PC-3 (cell line): ENCODE measurements at regions not wholly inside any gene's neighbourhood (a gene's known extent, or its start where the extent isn't known, plus 50 kb on each side); places are given as distances from the start of the nearest gene placed in this dataset.

Source experiments
- EZH2 ChIP-seq: fragments of 300-600 bp; sonication (generic); IDR thresholded peaks from one replicate; pipeline ENCODE4 v1.6.1; 2017; ENCODE audit warnings: antibody characterized with exemption, mild to moderate bottlenecking, low read length; ENCODE audit not compliant: unreplicated experiment
- EZH2phosphoT487 ChIP-seq: fragments of 300-600 bp; sonication (generic); IDR thresholded peaks from 2 replicates; pipeline ENCODE4 v1.6.1; 2018; ENCODE audit warnings: mild to moderate bottlenecking, antibody characterized with exemption, low read length, borderline replicate concordance
- TF ChIP-seq, protein P1 (sequence below): fragments of 300-600 bp; sonication (generic); conservative IDR thresholded peaks from 2 replicates; pipeline ENCODE4 v1.5.1; 2017; ENCODE audit warnings: antibody characterized with exemption, low read depth, mild to moderate bottlenecking, low read length

DNA sequence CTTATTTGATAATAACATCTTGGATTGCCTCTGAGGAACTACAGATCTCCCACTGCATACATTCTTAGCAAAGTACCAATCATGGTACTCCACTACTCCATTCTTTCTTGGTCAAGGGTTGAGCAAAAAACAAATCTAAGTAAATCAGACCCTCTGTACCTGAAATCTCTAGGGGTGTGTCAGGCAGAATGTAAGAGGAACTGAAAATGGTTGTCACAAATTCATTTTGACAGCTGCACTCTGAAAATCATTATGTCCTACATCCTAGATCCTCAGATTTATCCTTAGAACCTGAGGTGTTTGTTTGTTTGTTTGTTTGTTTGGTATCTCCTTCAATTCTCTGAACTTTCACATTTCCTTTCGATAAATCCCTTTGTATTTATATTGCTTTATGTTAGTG is 433.2 kb upstream of the BTBD3 start:
- TF ChIP-seq, protein P1, sequence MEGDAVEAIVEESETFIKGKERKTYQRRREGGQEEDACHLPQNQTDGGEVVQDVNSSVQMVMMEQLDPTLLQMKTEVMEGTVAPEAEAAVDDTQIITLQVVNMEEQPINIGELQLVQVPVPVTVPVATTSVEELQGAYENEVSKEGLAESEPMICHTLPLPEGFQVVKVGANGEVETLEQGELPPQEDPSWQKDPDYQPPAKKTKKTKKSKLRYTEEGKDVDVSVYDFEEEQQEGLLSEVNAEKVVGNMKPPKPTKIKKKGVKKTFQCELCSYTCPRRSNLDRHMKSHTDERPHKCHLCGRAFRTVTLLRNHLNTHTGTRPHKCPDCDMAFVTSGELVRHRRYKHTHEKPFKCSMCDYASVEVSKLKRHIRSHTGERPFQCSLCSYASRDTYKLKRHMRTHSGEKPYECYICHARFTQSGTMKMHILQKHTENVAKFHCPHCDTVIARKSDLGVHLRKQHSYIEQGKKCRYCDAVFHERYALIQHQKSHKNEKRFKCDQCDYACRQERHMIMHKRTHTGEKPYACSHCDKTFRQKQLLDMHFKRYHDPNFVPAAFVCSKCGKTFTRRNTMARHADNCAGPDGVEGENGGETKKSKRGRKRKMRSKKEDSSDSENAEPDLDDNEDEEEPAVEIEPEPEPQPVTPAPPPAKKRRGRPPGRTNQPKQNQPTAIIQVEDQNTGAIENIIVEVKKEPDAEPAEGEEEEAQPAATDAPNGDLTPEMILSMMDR = no peak
- TF ChIP-seq EZH2 (no peak), EZH2phosphoT487 (no peak)
